GM21717 (cell line): ENCODE measurements at regions not wholly inside any gene's neighbourhood (a gene's known extent, or its start where the extent isn't known, plus 50 kb on each side); places are given as distances from the start of the nearest gene placed in this dataset.
"Not testable (repeated sequence)": the region's sequence is repeated elsewhere in the genome, so short reads cannot be mapped to it uniquely, and the experiment has no call there.

ENCODE experiments used
- ATAC-seq: cut with Tn5 transposase; IDR thresholded peaks from one replicate; pipeline ENCODE4 v1.9.1; 2021; ENCODE audit warnings: mild to moderate bottlenecking, moderate library complexity; ENCODE audit not compliant: unreplicated experiment

- no peak for ATAC-seq
Measured at GRCh38 chr1:220942278-220942677, 63.0 kb downstream of the HLX start.

- ATAC-seq: not testable (repeated sequence)
Measured at GRCh38 chr1:220942914-220943313, 63.7 kb downstream of the HLX start.

- ATAC-seq: no peak
Measured at GRCh38 chr1:220943319-220943996, 64.2 kb downstream of the HLX start.

GRCh38 chr1:220950576-220950975 lies 71.3 kb downstream of the HLX start:
- ATAC-seq: no peak

GRCh38 chr1:220952961-220953643 lies 73.9 kb downstream of the HLX start:
- ATAC-seq: no peak

- no peak for ATAC-seq
Measured at GRCh38 chr1:220954321-220955075, 75.3 kb downstream of the HLX start.

- no peak for ATAC-seq
Measured at GRCh38 chr1:220955116-220955515, 75.9 kb downstream of the HLX start.

- ATAC-seq: no peak
Measured at GRCh38 chr1:220956501-220957232, 77.4 kb downstream of the HLX start.

- no peak for ATAC-seq
Measured at GRCh38 chr1:220957233-220957605, 78.0 kb downstream of the HLX start.

- ATAC-seq: no peak
Measured at GRCh38 chr1:220958234-220958633, 79.0 kb downstream of the HLX start.

GRCh38 chr1:220962031-220962751 lies 82.9 kb downstream of the HLX start:
- no peak for ATAC-seq

- ATAC-seq: no peak
Measured at GRCh38 chr1:220966041-220966440, 86.8 kb downstream of the HLX start.

- no peak for ATAC-seq
Measured at GRCh38 chr1:220966473-220966872, 87.2 kb downstream of the HLX start.

- ATAC-seq: no peak
Measured at GRCh38 chr1:220966881-220967611, 87.8 kb downstream of the HLX start.

GRCh38 chr1:220967911-220968310 lies 88.7 kb downstream of the HLX start:
- no peak for ATAC-seq

GRCh38 chr1:220969281-220969680 lies 90.0 kb downstream of the HLX start:
- ATAC-seq: not testable (repeated sequence)

GRCh38 chr1:220970311-220970710 lies 91.1 kb downstream of the HLX start:
- ATAC-seq: no peak

- no peak for ATAC-seq
Measured at GRCh38 chr1:220971221-220971620, 92.0 kb downstream of the HLX start.

- ATAC-seq: no peak
Measured at GRCh38 chr1:220974431-220974830, 95.2 kb downstream of the HLX start.

GRCh38 chr1:220976390-220976789 lies 97.1 kb downstream of the HLX start:
- ATAC-seq: no peak
